HEK293T (cell line): ENCODE measurements at regions not wholly inside any gene's neighbourhood (a gene's known extent, or its start where the extent isn't known, plus 50 kb on each side); places are given as distances from the start of the nearest gene placed in this dataset.
A peak's percentile ranks its signal among the peaks of the same experiment; 100 is the strongest.

Experiments
- ARNT ChIP-seq: fragments of 450-650 bp; IDR thresholded peaks from 2 replicates; pipeline ENCODE4 v1.6.1; 2017; ENCODE audit warnings: mild to moderate bottlenecking
- NFRKB ChIP-seq: fragments of 450-650 bp; IDR thresholded peaks from 2 replicates; pipeline ENCODE4 v1.6.1; 2016; ENCODE audit warnings: mild to moderate bottlenecking, moderate library complexity
- SP1 ChIP-seq: fragments of 450-650 bp; IDR thresholded peaks from 2 replicates; pipeline ENCODE4 v1.6.1; 2017
- TF ChIP-seq, protein P1 (sequence below): fragments of 450-650 bp; IDR thresholded peaks from 2 replicates; pipeline ENCODE4 v1.6.1; 2016

DNA sequence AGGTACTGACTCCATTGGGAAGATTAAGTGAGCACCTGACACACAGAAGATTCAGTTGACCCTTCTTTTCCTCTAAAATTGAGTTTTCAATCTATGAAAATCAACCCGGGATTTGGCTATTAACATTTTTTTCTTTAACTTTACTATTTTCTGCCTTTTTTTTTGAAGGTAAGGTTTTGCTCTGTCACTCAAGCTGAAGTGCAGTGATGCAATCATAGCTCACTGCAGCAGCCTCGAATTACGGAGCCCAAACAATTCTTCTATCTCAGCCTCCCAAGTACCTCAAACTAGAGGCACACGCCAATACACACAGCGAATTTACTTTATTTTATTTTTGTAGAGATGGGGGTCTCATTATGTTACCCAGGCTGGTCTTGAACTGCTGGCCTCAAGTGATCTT is 1029.5 kb downstream of the MCTP2 start:
- no peak for TF ChIP-seq NFRKB
- no peak for TF ChIP-seq ARNT
- no peak for TF ChIP-seq SP1
- TF ChIP-seq, protein P1, sequence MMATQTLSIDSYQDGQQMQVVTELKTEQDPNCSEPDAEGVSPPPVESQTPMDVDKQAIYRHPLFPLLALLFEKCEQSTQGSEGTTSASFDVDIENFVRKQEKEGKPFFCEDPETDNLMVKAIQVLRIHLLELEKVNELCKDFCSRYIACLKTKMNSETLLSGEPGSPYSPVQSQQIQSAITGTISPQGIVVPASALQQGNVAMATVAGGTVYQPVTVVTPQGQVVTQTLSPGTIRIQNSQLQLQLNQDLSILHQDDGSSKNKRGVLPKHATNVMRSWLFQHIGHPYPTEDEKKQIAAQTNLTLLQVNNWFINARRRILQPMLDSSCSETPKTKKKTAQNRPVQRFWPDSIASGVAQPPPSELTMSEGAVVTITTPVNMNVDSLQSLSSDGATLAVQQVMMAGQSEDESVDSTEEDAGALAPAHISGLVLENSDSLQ = peak; percentile 71
